KMS-11 (cell line): ENCODE measurements at regions not wholly inside any gene's neighbourhood (a gene's known extent, or its start where the extent isn't known, plus 50 kb on each side); places are given as distances from the start of the nearest gene placed in this dataset.

Experiments used
- H2AFZ ChIP-seq: fragments of 200-600 bp; sonication (generic); 2 replicates; pipeline ENCODE4 v1.6.1; 2016; ENCODE audit warnings: antibody characterized with exemption, mixed run types, low read depth
- H3K27ac ChIP-seq: fragments of 200-600 bp; sonication (generic); 2 replicates; pipeline ENCODE4 v1.6.1; 2016; ENCODE audit warnings: mild to moderate bottlenecking, mixed run types
- H3K27me3 ChIP-seq: fragments of 200-600 bp; sonication (generic); 2 replicates; pipeline ENCODE4 v1.6.1; 2017; ENCODE audit warnings: mild to moderate bottlenecking, low read depth, mixed run types, moderate library complexity; ENCODE audit not compliant: insufficient read depth
- H3K36me3 ChIP-seq: fragments of 200-600 bp; sonication (generic); 2 replicates; pipeline ENCODE4 v1.6.1; 2017; ENCODE audit warnings: mild to moderate bottlenecking, mixed run types; ENCODE audit not compliant: insufficient read depth
- H3K4me1 ChIP-seq: fragments of 200-600 bp; sonication (generic); 2 replicates; pipeline ENCODE4 v1.6.1; 2016; ENCODE audit warnings: mild to moderate bottlenecking, low read depth, mixed run types; ENCODE audit not compliant: poor library complexity, severe bottlenecking
- H3K4me2 ChIP-seq: fragments of 200-600 bp; sonication (generic); 2 replicates; pipeline ENCODE4 v1.7.0; 2016; ENCODE audit warnings: mild to moderate bottlenecking, mixed run types
- H3K4me3 ChIP-seq: fragments of 200-600 bp; sonication (generic); IDR thresholded peaks from 2 replicates; pipeline ENCODE4 v1.6.1; 2017; ENCODE audit warnings: low read depth, low read length, mixed read lengths; ENCODE audit not compliant: insufficient read depth
- H3K79me2 ChIP-seq: fragments of 200-600 bp; sonication (generic); 2 replicates; pipeline ENCODE4 v1.6.1; 2016; ENCODE audit warnings: low read depth, mixed run types; ENCODE audit not compliant: insufficient read depth
- H3K9ac ChIP-seq: fragments of 200-600 bp; sonication (generic); 2 replicates; pipeline ENCODE4 v1.6.1; 2016; ENCODE audit warnings: mild to moderate bottlenecking, mixed run types
- H4K20me1 ChIP-seq: fragments of 200-600 bp; sonication (generic); 2 replicates; pipeline ENCODE4 v1.6.1; 2016; ENCODE audit warnings: mild to moderate bottlenecking, mixed run types; ENCODE audit not compliant: insufficient read depth
- CTCF ChIP-seq: fragments of 200-600 bp; sonication (generic); conservative IDR thresholded peaks from 2 replicates; pipeline ENCODE4 v1.6.1; 2017; ENCODE audit warnings: low read depth, mild to moderate bottlenecking, antibody characterized with exemption, low read length, moderate library complexity, mixed read lengths

- Histone ChIP-seq H3K4me3 (no peak overlapping the region), H2AFZ (no peak overlapping the region), H3K79me2 (no peaks in the 10 kb centered on the region), H3K4me1 (no peaks in the 10 kb centered on the region), H4K20me1 (no peaks in the 10 kb centered on the region), H3K36me3 (no peaks in the 10 kb centered on the region), H3K27ac (no peak overlapping the region), H3K4me2 (no peak overlapping the region), H3K9ac (no peak overlapping the region), H3K27me3 (no peaks in the 10 kb centered on the region)
- TF ChIP-seq CTCF, result no peak
Observed at GRCh38 chr6:137767465-137767864, 99.6 kb upstream of the TNFAIP3 start.

GRCh38 chr6:137767911-137768690, 99.0 kb upstream of the TNFAIP3 start:
- Histone ChIP-seq H3K79me2 (no peaks in the 10 kb centered on the region), H3K9ac (no peak overlapping the region), H3K36me3 (no peaks in the 10 kb centered on the region), H3K27ac (no peak overlapping the region), H3K4me1 (no peaks in the 10 kb centered on the region), H3K27me3 (no peaks in the 10 kb centered on the region), H3K4me3 (no peak overlapping the region), H2AFZ (no peak overlapping the region), H3K4me2 (no peak overlapping the region), H4K20me1 (no peaks in the 10 kb centered on the region)
- TF ChIP-seq CTCF, result no peak

GRCh38 chr6:137768935-137769334, 98.1 kb upstream of the TNFAIP3 start:
- Histone ChIP-seq H3K9ac (no peak overlapping the region), H3K27me3 (no peaks in the 10 kb centered on the region), H3K4me1 (no peaks in the 10 kb centered on the region), H3K4me3 (no peak overlapping the region), H4K20me1 (no peaks in the 10 kb centered on the region), H3K79me2 (no peaks in the 10 kb centered on the region), H2AFZ (no peak overlapping the region), H3K4me2 (no peak overlapping the region), H3K36me3 (no peaks in the 10 kb centered on the region), H3K27ac (no peak overlapping the region)
- no peak for TF ChIP-seq CTCF

DNA sequence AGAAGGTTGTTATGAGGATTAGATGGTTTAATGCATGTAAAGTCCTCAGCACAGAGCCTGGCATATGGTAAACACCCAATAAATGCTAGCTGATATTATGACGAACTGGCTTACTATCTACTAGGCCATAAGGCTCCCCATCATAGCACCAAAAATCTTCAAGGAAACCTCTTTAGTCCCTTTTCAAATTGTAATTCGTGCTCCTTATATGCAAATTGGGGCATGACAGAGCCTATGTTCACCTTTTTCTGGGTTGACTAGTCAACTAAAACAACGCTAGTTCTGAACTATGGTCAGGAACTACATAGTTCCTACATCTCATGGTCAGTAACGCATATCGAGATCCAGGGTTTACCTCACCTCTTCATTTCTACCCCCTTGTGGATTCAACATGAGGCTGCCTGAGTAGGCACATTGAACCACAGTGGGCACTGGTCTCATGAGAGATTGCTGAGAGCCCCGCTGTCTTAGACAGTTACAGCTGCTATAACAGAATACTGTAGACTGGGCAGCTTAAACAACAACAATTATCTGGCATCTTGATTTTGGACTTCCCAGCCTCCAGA, 97.2 kb upstream of the TNFAIP3 start:
- Histone ChIP-seq H3K9ac (no peak overlapping the region), H3K4me1 (no peaks in the 10 kb centered on the region), H3K4me2 (no peak overlapping the region), H4K20me1 (no peaks in the 10 kb centered on the region), H3K27ac (no peak overlapping the region), H2AFZ (no peak overlapping the region), H3K36me3 (no peaks in the 10 kb centered on the region), H3K79me2 (no peaks in the 10 kb centered on the region), H3K27me3 (no peaks in the 10 kb centered on the region), H3K4me3 (no peak overlapping the region)
- no peak for TF ChIP-seq CTCF
